PFSK-1 (cell line): ENCODE measurements at regions not wholly inside any gene's neighbourhood (a gene's known extent, or its start where the extent isn't known, plus 50 kb on each side); places are given as distances from the start of the nearest gene placed in this dataset.

Experiments
- FOXP2 ChIP-seq: optimal IDR thresholded peaks from 2 replicates; pipeline ENCODE3; 2011; ENCODE audit warnings: borderline replicate concordance, control low read depth, inconsistent platforms; ENCODE audit not compliant: insufficient read depth; ENCODE audit errors: extremely low read length, extremely low read depth
- POLR2AphosphoS5 ChIP-seq: IDR thresholded peaks from 2 replicates; pipeline ENCODE4 v1.6.1; 2012; ENCODE audit warnings: low read depth, mild to moderate bottlenecking, control low read depth, low read length, moderate library complexity
- REST ChIP-seq, 2 experiments: IDR thresholded peaks; 2 replicates each; pipeline versions ENCODE4 v1.6.1 to v1.8.0; 2011 to 2012; ENCODE audit warnings: low read depth in 2 of 2, low read length in 2 of 2, control low read depth in 1 of 2, inconsistent platforms in 1 of 2, mild to moderate bottlenecking in 1 of 2, moderate library complexity in 1 of 2; ENCODE audit not compliant: insufficient read depth in 1 of 2
- TAF1 ChIP-seq: IDR thresholded peaks from 2 replicates; pipeline ENCODE4 v1.6.1; 2012; ENCODE audit warnings: low read length, control low read depth, borderline replicate concordance; ENCODE audit not compliant: insufficient read depth

GRCh38 chr13:50644081-50644871 lies 199.2 kb downstream of the DLEU7 start:
- TF ChIP-seq POLR2AphosphoS5 (no peak), TAF1 (no peak), REST (IDR thresholded peaks at IDR 0.05; ENCODE audit: insufficient read depth in 1 of 2, low read depth in 2 of 2, low read length in 2 of 2) (no peak), FOXP2 (no peak)
